Endothelial cell (in vitro differentiated cells): ENCODE measurements at regions not wholly inside any gene's neighbourhood (a gene's known extent, or its start where the extent isn't known, plus 50 kb on each side); places are given as distances from the start of the nearest gene placed in this dataset.

Experiments
- DNase-seq: peaks from one replicate; pipeline ENCODE4 v3.0.0; 2021; ENCODE audit warnings: low spot score
- H3K27ac Mint-ChIP-seq: one replicate; pipeline ENCODE4 v1.8.0; 2021; ENCODE audit warnings: mixed read lengths, inconsistent platforms; ENCODE audit not compliant: unreplicated experiment
- H3K27me3 Mint-ChIP-seq: one replicate; pipeline ENCODE4 v1.8.0; 2021; ENCODE audit warnings: mild to moderate bottlenecking, moderate library complexity, mixed read lengths, inconsistent platforms; ENCODE audit not compliant: unreplicated experiment
- H3K36me3 Mint-ChIP-seq: one replicate; pipeline ENCODE4 v1.8.0; 2021; ENCODE audit warnings: mild to moderate bottlenecking, low read depth, mixed read lengths, inconsistent platforms; ENCODE audit not compliant: unreplicated experiment
- H3K4me1 Mint-ChIP-seq: one replicate; pipeline ENCODE4 v1.8.0; 2021; ENCODE audit warnings: mild to moderate bottlenecking, mixed read lengths, inconsistent platforms; ENCODE audit not compliant: unreplicated experiment
- H3K4me3 Mint-ChIP-seq: one replicate; pipeline ENCODE4 v1.8.0; 2021; ENCODE audit warnings: mild to moderate bottlenecking, mixed read lengths, inconsistent platforms; ENCODE audit not compliant: unreplicated experiment
- H3K9me3 Mint-ChIP-seq: one replicate; pipeline ENCODE4 v1.8.0; 2021; ENCODE audit warnings: mixed read lengths, inconsistent platforms; ENCODE audit not compliant: unreplicated experiment
- TF ChIP-seq, protein P1 (sequence below): fragments of 200-600 bp; sonication (generic); IDR thresholded peaks from one replicate; pipeline ENCODE4 v1.5.0; 2021; ENCODE audit warnings: antibody characterized with exemption; ENCODE audit not compliant: unreplicated experiment

DNA sequence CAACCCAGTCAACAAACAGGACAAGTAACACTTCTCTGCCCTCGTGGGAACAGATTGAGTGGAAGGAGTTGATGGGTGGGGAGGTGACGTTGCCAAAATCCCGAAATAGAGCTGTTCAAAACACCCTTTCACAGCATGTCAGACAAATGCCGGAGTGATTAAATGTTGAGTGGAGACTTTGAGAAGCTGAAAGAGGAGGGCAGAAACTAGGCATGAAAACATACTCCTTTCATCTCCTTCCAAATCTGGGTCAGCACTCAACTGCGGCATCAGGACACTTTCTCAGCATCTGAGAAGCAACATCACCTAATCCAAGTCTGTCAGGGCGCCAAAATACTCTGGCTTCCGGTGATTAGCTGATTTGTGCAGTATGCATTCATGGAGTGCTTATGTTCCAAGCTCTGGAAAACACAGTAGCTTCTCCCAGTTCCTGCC is 51.5 kb upstream of the MRI1 start:
- Mint-ChIP-seq H3K4me1 (no peaks in the 10 kb centered on the region), H3K36me3 (peaks cover 5% of the 10 kb centered on the region), H3K9me3 (peaks cover 6% of the 10 kb centered on the region), H3K4me3 (no peak overlapping the region), H3K27me3 (peaks cover 2% of the 10 kb centered on the region), H3K27ac (no peak overlapping the region)
- TF ChIP-seq, protein P1, sequence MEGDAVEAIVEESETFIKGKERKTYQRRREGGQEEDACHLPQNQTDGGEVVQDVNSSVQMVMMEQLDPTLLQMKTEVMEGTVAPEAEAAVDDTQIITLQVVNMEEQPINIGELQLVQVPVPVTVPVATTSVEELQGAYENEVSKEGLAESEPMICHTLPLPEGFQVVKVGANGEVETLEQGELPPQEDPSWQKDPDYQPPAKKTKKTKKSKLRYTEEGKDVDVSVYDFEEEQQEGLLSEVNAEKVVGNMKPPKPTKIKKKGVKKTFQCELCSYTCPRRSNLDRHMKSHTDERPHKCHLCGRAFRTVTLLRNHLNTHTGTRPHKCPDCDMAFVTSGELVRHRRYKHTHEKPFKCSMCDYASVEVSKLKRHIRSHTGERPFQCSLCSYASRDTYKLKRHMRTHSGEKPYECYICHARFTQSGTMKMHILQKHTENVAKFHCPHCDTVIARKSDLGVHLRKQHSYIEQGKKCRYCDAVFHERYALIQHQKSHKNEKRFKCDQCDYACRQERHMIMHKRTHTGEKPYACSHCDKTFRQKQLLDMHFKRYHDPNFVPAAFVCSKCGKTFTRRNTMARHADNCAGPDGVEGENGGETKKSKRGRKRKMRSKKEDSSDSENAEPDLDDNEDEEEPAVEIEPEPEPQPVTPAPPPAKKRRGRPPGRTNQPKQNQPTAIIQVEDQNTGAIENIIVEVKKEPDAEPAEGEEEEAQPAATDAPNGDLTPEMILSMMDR = no peak
- DNase-seq = no peak

DNA sequence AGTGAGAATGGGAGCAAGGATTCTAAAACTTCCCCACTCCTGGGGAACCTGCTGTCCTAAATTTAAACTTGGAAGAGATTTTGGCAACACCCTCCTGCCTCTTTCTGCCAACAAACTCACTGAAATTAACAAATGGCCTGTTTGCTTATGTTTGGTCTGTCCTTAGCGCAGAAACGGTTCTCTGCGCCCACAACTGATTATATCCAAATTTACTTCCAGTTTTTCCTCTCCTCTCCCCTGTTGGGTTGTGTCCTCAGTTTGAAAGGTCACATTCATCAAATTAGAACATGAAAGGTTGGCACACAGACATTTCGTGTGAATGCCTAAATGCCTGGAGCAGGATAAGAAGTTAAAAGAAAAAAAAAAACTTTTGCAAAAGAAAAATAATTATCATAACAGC is 56.4 kb upstream of the MRI1 start:
- H3K27ac Mint-ChIP-seq = no peak overlapping the region
- no peak for DNase-seq
- peaks cover 2% of the 10 kb centered on the region for H3K36me3 Mint-ChIP-seq
- H3K4me1 Mint-ChIP-seq = no peaks in the 10 kb centered on the region
- TF ChIP-seq, protein P1 = no peak
- H3K27me3 Mint-ChIP-seq = peaks cover 5% of the 10 kb centered on the region
- no peak overlapping the region for H3K4me3 Mint-ChIP-seq
- H3K9me3 Mint-ChIP-seq = no peaks in the 10 kb centered on the region

DNA sequence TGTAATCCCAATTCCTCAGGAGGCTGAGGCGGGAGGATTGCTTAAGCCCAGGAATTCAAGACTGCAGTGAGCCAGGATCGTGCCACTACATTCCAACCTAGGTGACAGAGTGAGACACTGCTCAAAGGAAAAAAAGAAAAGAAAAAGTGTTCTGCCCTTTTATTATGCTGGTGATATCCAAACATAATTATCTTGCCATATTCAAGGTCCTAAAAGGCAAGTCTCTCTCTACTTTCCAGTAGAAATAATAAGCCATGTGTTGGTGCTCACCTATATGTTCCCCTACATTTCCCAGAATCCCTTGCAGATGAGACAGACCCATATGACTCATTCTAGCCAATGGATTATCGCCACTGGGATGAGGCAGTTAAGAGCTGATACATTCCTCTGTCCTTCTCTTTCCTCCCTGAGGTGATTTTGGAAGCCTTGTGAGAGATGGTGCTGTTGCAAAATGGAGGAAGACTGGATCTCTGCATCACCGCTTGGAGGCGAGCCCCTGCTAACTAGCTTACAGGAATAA is 58.3 kb upstream of the MRI1 start:
- no peak overlapping the region for H3K27ac Mint-ChIP-seq
- peaks cover 7% of the 10 kb centered on the region for H3K36me3 Mint-ChIP-seq
- no peak for DNase-seq
- H3K4me3 Mint-ChIP-seq = peak overlapping the region; percentile 25
- H3K27me3 Mint-ChIP-seq = peaks cover 2% of the 10 kb centered on the region
- no peaks in the 10 kb centered on the region for H3K9me3 Mint-ChIP-seq
- H3K4me1 Mint-ChIP-seq = no peaks in the 10 kb centered on the region
- TF ChIP-seq, protein P1 = no peak

DNA sequence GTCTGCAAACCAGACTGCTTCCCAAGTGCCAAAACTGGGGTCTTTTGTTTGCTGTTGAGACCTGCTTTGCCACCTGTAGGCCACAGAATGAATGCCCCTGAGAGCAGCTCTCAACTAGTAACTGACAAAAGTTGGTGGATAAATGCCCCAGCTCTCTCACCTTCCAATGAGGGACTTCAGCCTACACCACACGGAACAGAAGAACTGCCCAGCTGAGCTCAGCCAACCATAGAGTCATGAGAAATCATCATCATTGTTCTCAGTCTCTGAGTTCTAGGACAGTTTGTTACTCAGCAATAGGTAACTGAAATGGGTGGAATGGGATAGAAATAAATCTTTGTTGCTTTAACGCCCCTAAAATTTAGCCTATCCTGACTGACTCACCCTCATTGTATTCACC is 59.1 kb upstream of the MRI1 start:
- H3K4me3 Mint-ChIP-seq = no peak overlapping the region

DNA sequence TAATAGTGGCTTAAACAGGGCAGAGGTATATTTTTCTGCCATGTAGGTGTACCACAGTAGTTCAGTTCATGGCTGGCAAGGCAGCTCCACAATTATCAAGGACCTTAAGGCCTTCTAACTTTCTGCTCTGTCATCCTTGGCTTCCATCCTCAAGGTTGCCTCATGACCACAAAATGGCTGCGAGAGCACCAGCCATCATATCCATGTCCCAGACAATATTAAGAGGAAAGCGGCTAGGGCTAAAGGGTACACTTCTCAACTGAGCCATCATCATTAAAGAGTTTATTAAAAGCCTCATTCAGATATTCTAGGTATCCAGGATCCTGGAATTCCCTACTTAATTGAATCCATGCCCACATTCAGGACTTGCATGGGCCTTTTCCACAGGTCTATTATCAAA is 62.7 kb upstream of the MRI1 start:
- H3K4me1 Mint-ChIP-seq = no peaks in the 10 kb centered on the region
- H3K27ac Mint-ChIP-seq = no peak overlapping the region
- H3K4me3 Mint-ChIP-seq = no peak overlapping the region

More for the DNA sequence above, 59.1 kb upstream of the MRI1 start:
- Mint-ChIP-seq H3K27ac (no peak overlapping the region), H3K9me3 (no peaks in the 10 kb centered on the region), H3K4me1 (no peaks in the 10 kb centered on the region), H3K36me3 (peaks cover 7% of the 10 kb centered on the region), H3K27me3 (peaks cover 2% of the 10 kb centered on the region)
- TF ChIP-seq, protein P1 = no peak
- no peak for DNase-seq

More for the DNA sequence above, 62.7 kb upstream of the MRI1 start:
- TF ChIP-seq, protein P1 = no peak
- no peaks in the 10 kb centered on the region for H3K9me3 Mint-ChIP-seq
- DNase-seq = no peak
- peaks cover 2% of the 10 kb centered on the region for H3K27me3 Mint-ChIP-seq
- peaks cover 7% of the 10 kb centered on the region for H3K36me3 Mint-ChIP-seq
